ENCODE measurements at regions not wholly inside any gene's neighbourhood (a gene's known extent, or its start where the extent isn't known, plus 50 kb on each side); places are given as distances from the start of the nearest gene placed in this dataset.

DNA sequence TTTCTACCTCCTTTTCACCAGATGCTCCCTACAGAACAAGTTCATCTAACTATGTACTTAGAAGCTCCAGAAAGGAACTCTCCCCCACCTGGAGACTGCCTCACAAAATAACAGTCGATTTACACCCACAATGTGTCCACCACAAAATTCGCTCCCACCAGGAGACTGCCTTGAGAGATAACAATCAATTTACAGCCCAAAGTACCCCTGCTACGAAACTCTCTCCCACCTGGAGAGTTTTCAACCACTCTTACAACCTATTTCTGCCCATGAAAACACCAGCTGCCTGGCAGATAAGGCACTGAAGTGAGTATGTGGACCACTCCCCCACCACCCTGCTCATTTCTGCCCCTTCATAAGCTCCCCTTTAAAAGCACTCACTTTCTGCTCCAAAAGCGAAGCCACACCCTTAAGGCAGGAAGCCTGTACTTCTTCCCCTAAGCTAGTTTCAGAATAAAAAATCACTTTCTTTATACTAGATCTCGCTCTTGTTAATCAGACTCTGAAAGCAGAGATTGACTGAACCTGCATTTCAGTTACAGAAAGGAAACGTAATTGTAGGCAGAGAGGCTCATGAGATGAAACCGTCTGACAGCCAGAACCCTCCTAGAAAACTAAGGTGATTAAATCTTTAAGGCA lies 94.4 kb upstream of the RBBP8 start:
- TF ChIP-seq, protein P1, sequence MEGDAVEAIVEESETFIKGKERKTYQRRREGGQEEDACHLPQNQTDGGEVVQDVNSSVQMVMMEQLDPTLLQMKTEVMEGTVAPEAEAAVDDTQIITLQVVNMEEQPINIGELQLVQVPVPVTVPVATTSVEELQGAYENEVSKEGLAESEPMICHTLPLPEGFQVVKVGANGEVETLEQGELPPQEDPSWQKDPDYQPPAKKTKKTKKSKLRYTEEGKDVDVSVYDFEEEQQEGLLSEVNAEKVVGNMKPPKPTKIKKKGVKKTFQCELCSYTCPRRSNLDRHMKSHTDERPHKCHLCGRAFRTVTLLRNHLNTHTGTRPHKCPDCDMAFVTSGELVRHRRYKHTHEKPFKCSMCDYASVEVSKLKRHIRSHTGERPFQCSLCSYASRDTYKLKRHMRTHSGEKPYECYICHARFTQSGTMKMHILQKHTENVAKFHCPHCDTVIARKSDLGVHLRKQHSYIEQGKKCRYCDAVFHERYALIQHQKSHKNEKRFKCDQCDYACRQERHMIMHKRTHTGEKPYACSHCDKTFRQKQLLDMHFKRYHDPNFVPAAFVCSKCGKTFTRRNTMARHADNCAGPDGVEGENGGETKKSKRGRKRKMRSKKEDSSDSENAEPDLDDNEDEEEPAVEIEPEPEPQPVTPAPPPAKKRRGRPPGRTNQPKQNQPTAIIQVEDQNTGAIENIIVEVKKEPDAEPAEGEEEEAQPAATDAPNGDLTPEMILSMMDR (conservative IDR thresholded peaks at IDR 0.05; ENCODE audit: low read depth, low read length): no peak
- TF ChIP-seq EZH2 (IDR thresholded peaks at IDR 0.05; ENCODE audit: borderline replicate concordance, low read depth, low read length, poor library complexity, severe bottlenecking): no peak
